GM12891 (cell line): ENCODE measurements at regions not wholly inside any gene's neighbourhood (a gene's known extent, or its start where the extent isn't known, plus 50 kb on each side); places are given as distances from the start of the nearest gene placed in this dataset.

Source experiments
- PAX5 ChIP-seq: IDR thresholded peaks from 2 replicates; pipeline ENCODE4 v1.6.1; 2011; ENCODE audit warnings: low read length, moderate library complexity, mild to moderate bottlenecking; ENCODE audit not compliant: insufficient read depth, severe bottlenecking
- POLR2A ChIP-seq: IDR thresholded peaks from 2 replicates; pipeline ENCODE4 v1.6.1; 2011; ENCODE audit warnings: low read depth, low read length, control low read depth
- TAF1 ChIP-seq: IDR thresholded peaks from 2 replicates; pipeline ENCODE4 v1.6.1; 2011; ENCODE audit warnings: low read depth, low read length, control low read depth

- TF ChIP-seq TAF1: no peak
- TF ChIP-seq PAX5: no peak
- no peak for TF ChIP-seq POLR2A
These were observed 237.0 kb upstream of the CDH9 start for GRCh38 chr5:27275345-27275744.
